AML-193 (cell line): ENCODE measurements at regions not wholly inside any gene's neighbourhood (a gene's known extent, or its start where the extent isn't known, plus 50 kb on each side); places are given as distances from the start of the nearest gene placed in this dataset.
A peak's percentile ranks its signal among the peaks of the same experiment; 100 is the strongest.
"Not testable (repeated sequence)": the region's sequence is repeated elsewhere in the genome, so short reads cannot be mapped to it uniquely, and the experiment has no call there.

Experiments
- DNase-seq, 2 experiments: peaks; one replicate each; lab custom pipeline; 2025; lab: John Stamatoyannopoulos, UW

GRCh38 chr22:25417826-25418225 lies 146.6 kb upstream of the GRK3 start:
- DNase-seq = not testable (repeated sequence)

- peak; percentile 67 to 73 for DNase-seq
Measured at GRCh38 chr22:25419247-25420113, 145.0 kb upstream of the GRK3 start.

GRCh38 chr22:25420114-25420441 lies 144.4 kb upstream of the GRK3 start:
- DNase-seq = not testable (repeated sequence)

GRCh38 chr22:25420471-25420924 lies 144.0 kb upstream of the GRK3 start:
- DNase-seq = no peak

- DNase-seq = no peak
Measured at GRCh38 chr22:25420925-25421904, 143.3 kb upstream of the GRK3 start.

GRCh38 chr22:25426530-25427308 lies 137.8 kb upstream of the GRK3 start:
- peak; percentile 49 for DNase-seq

- not testable (repeated sequence) for DNase-seq
Measured at GRCh38 chr22:25431637-25432342, 132.7 kb upstream of the GRK3 start.

GRCh38 chr22:25433381-25433970 lies 131.0 kb upstream of the GRK3 start:
- not testable (repeated sequence) for DNase-seq

GRCh38 chr22:25437414-25438160 lies 126.9 kb upstream of the GRK3 start:
- DNase-seq = no peak

- no peak for DNase-seq
Measured at GRCh38 chr22:25447067-25447685, 117.3 kb upstream of the GRK3 start.

- peak; percentile 61 to 72 for DNase-seq
Measured at GRCh38 chr22:25447686-25448434, 116.6 kb upstream of the GRK3 start.

- no peak for DNase-seq
Measured at GRCh38 chr22:25448435-25449051, 115.9 kb upstream of the GRK3 start.

GRCh38 chr22:25449781-25450317 lies 114.6 kb upstream of the GRK3 start:
- no peak for DNase-seq

- no peak for DNase-seq
Measured at GRCh38 chr22:25451480-25452114, 112.9 kb upstream of the GRK3 start.

GRCh38 chr22:25452116-25452700 lies 112.3 kb upstream of the GRK3 start:
- DNase-seq = no peak

- DNase-seq = no peak
Measured at GRCh38 chr22:25453058-25453457, 111.4 kb upstream of the GRK3 start.

- no peak for DNase-seq
Measured at GRCh38 chr22:25453557-25453956, 110.9 kb upstream of the GRK3 start.
